MG63 (cell line): ENCODE measurements at regions not wholly inside any gene's neighbourhood (a gene's known extent, or its start where the extent isn't known, plus 50 kb on each side); places are given as distances from the start of the nearest gene placed in this dataset.
"Not testable (repeated sequence)": the region's sequence is repeated elsewhere in the genome, so short reads cannot be mapped to it uniquely, and the experiment has no call there.

Experiments
- DNase-seq: peaks from one replicate; pipeline ENCODE4 v3.0.0-alpha.2; 2020
- H3K27me3 ChIP-seq: fragments of 250-450 bp; sonication (Bioruptor Pico); 2 replicates; pipeline ENCODE4 v1.5.1; 2020; ENCODE audit warnings: mild to moderate bottlenecking, moderate library complexity
- H3K36me3 ChIP-seq: fragments of 250-450 bp; sonication (Bioruptor Pico); 2 replicates; pipeline ENCODE4 v1.5.1; 2020; ENCODE audit warnings: mild to moderate bottlenecking, moderate library complexity
- H3K4me3 ChIP-seq: fragments of 250-450 bp; sonication (Bioruptor Pico); 2 replicates; pipeline ENCODE4 v1.5.1; 2020; ENCODE audit warnings: mild to moderate bottlenecking, moderate library complexity
- H3K9me3 ChIP-seq: fragments of 250-450 bp; sonication (Bioruptor Pico); 2 replicates; pipeline ENCODE4 v1.5.1; 2020; ENCODE audit warnings: mild to moderate bottlenecking, moderate library complexity

DNA sequence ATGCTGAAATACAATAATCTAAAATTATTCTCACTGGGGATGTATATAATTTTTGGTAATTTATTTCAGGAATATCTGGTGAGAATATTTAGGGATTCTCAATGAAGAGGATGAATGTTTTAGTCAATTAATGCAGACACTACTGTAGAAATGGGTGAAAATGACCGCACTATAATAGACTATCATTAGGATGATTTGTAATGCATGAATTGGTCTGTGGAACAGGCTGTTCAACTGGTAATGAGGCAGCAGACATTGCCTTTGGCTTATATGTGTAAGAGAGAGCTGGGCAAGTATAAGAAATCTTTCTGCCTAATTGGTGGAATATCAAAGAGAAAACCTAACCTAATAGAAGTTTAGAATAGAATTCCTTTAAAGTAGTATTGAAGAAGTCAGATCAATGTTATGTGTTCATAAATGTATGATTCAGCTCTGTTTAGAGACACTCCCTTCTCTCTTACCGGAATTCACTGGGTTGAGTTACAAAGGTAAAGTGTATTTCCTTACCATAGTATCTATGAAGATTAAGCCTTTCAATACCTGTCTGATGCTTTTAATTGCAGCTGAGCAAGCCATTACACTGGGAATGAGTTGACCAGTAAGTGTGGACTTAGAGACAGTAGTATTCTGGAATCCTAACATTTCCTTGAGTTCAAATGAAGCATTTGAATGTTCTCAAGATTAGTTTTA lies 274.5 kb downstream of the S1PR1 start:
- Histone ChIP-seq H3K4me3 (no peak overlapping the region), H3K9me3 (no peaks in the 10 kb centered on the region), H3K36me3 (no peaks in the 10 kb centered on the region), H3K27me3 (no peaks in the 10 kb centered on the region)
- no peak for DNase-seq

DNA sequence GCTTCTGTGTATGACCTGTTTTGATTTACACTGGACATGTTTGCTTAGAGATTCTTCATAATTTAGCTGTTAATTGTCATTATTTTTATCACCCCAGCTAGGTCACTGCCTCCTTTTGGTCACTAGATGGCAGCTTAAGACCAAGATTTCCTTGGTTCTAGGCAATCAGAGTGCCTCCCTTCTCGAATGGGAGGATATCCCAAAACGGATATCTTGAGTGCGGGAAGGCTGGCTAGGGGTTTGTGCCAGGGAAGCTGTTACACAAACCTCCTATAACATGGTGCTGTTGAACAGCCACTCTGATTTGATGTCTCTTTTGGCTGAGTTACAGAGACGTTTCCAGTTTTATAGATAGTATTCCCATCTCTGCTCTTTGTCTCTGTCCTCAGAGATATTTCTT lies 283.5 kb downstream of the S1PR1 start:
- no peaks in the 10 kb centered on the region for H3K27me3 ChIP-seq
- no peaks in the 10 kb centered on the region for H3K36me3 ChIP-seq
- DNase-seq: no peak
- no peak overlapping the region for H3K4me3 ChIP-seq
- H3K9me3 ChIP-seq: no peaks in the 10 kb centered on the region

DNA sequence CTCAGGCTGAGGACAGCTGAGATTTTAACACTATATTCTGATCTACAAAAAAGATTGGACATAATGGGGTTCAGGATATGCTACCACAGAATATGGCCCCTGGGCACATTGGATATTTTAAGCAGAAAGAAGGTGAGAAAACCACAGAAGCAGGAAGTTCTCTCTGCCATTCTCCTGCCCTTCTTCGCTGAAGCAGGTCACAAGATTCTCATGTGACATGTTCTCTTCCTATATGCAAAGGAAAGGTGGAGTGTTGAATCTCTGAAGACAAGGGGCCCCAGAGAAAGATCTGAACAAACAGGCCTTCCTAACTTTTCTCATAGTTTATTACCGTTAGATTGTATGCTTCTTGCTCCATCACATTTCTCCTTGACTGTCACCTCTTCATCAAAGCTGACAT lies 285.7 kb downstream of the S1PR1 start:
- no peaks in the 10 kb centered on the region for H3K9me3 ChIP-seq
- no peak overlapping the region for H3K4me3 ChIP-seq
- H3K27me3 ChIP-seq: no peaks in the 10 kb centered on the region
- no peaks in the 10 kb centered on the region for H3K36me3 ChIP-seq
- DNase-seq: no peak

DNA sequence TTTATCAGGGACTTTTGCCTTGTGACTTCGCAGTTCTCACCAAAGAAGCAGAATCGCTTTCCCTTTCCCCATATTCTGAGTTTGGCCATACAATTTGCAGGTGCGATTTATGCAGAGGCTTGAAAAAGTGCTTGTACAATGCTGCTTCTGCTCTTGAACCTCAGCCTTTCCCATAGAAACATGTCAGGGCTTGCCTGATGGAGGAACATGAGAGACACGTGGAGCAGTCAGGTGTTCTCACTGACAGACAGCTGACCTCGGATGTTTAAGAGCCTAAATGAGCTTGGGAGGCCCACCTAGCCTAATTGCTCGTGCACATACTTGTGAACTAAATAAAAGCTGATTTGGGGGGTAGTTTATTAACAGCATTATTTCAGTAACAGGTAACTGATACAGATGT lies 290.0 kb downstream of the S1PR1 start:
- H3K36me3 ChIP-seq: no peaks in the 10 kb centered on the region
- no peaks in the 10 kb centered on the region for H3K9me3 ChIP-seq

DNA sequence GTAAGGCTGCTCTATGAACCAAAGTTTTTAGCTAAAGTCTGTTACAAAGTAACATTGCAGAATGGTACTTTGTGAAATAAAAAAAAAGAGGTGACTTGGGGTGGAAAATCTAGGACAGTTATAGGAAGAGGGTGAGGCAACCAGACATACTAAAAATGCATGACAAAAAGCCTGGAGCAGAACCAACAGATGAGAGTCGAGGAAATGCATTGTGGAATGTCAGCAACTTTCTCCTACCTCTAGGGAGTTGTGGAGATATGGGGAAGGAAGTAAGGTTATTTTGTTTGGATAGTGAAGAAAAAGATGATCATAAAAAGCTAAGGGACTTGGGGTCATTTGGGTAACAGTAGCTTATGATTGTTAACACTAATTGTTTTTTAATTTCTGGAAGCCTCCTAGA lies 295.6 kb downstream of the S1PR1 start:
- no peak for DNase-seq

More for the DNA sequence above, 290.0 kb downstream of the S1PR1 start:
- Histone ChIP-seq H3K4me3 (no peak overlapping the region), H3K27me3 (no peaks in the 10 kb centered on the region)
- no peak for DNase-seq

DNA sequence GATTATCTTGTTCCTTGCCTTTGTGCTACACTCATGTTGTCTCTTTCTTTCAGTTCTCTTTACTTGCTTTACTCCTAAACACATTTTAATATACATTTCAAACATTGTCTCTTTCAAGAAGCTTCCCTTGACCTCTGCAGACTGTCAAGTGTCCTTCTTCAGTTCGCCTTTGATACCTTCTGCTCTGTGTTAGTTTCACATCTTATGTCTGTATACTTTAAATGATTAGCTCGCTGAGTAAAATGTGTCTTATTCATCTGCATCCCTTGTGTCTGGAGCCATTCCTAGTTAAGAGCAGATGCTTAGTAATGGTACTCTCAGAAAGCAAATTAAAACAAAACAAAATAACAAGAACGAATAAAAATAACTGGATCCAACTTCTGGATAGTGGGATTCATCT lies 303.3 kb downstream of the S1PR1 start:
- no peaks in the 10 kb centered on the region for H3K36me3 ChIP-seq
- DNase-seq: no peak
- no peaks in the 10 kb centered on the region for H3K9me3 ChIP-seq
- no peak overlapping the region for H3K4me3 ChIP-seq
- H3K27me3 ChIP-seq: no peaks in the 10 kb centered on the region

More for the DNA sequence above, 295.6 kb downstream of the S1PR1 start:
- H3K4me3 ChIP-seq: no peak overlapping the region
- no peaks in the 10 kb centered on the region for H3K9me3 ChIP-seq
- H3K27me3 ChIP-seq: no peaks in the 10 kb centered on the region
- H3K36me3 ChIP-seq: no peaks in the 10 kb centered on the region

DNA sequence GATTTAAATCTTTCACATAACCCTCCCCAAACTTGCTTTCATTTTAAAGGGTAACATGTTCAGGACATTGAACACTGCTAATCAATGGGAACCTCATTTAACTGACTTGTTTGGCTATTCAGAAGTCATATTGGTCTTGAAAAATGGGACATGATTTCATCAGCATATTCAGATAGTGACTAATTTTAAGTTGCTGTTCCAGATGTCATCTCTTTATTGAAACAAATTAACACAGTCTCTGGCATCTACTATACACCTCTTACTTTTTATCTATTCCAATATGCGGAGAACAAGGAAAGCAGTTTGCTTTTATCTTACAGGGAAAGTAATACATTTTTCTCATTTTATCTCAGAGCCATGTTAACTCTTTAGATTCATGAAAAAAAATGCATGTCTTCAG lies 310.1 kb downstream of the S1PR1 start:
- H3K27me3 ChIP-seq: no peaks in the 10 kb centered on the region
- no peak for DNase-seq

DNA sequence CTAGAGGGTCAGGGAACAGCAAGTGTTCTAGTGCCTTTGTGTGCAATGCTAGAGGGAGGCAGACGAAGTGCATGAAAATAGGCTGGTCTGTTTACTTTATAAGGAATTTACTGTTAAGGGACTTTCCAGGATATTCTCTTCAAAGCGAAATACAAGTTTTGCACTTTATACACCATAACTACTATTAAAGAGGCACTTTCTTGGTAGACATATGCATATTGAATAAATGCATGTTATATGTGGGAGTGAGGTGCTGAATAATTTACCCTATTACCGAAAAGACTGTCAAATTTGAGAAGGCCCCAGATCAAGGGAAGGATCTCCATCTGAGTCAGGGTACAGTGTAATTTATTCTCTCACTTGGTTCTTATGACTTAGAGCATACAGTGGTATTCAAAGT lies 310.5 kb downstream of the S1PR1 start:
- DNase-seq: no peak
- Histone ChIP-seq H3K36me3 (no peaks in the 10 kb centered on the region), H3K27me3 (no peaks in the 10 kb centered on the region), H3K4me3 (no peak overlapping the region), H3K9me3 (no peaks in the 10 kb centered on the region)

More for the DNA sequence above, 310.1 kb downstream of the S1PR1 start:
- H3K4me3 ChIP-seq: no peak overlapping the region
- no peaks in the 10 kb centered on the region for H3K9me3 ChIP-seq
- no peaks in the 10 kb centered on the region for H3K36me3 ChIP-seq

DNA sequence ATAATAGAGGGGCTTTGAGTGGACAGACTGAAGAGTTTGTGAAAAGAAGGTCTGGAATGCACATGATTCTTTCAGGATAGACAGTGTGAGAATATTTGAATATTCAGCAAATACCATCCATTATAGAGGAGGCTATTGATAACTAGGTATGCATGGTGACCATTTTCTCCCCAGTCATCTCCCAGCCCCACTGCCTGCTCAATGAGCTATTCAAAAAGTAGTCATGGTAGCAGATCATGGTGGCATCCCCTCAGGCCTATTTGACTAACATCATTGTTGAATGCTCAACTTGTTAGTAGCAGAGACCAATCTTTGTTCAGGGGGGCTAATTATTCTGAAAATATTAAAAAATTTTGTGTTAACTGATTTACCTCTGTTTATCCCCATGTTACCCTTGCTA lies 311.6 kb downstream of the S1PR1 start:
- no peak overlapping the region for H3K4me3 ChIP-seq

DNA sequence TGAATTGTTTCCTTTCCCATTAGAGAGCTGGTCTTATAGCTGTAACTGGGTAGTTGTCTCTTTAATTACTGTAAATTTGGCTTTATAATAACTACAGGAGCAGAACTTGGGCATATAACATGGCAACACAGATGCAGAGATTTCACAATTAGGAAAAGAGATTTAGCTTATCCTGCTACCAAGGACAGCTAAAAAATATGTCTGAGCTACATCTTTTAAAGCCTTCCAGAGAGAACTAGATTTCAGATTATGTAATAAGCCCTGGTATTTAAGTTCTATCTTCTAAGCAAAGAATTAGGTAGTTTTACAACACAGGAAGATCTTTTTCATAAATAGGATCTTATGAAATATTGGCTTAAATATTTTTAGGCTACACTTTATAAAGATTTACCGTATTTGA lies 313.8 kb downstream of the S1PR1 start:
- H3K36me3 ChIP-seq: no peaks in the 10 kb centered on the region
- H3K9me3 ChIP-seq: no peaks in the 10 kb centered on the region
- H3K27me3 ChIP-seq: no peaks in the 10 kb centered on the region
- DNase-seq: no peak
- H3K4me3 ChIP-seq: no peak overlapping the region

More for the DNA sequence above, 311.6 kb downstream of the S1PR1 start:
- H3K36me3 ChIP-seq: no peaks in the 10 kb centered on the region
- no peaks in the 10 kb centered on the region for H3K27me3 ChIP-seq
- no peak for DNase-seq
- no peaks in the 10 kb centered on the region for H3K9me3 ChIP-seq

DNA sequence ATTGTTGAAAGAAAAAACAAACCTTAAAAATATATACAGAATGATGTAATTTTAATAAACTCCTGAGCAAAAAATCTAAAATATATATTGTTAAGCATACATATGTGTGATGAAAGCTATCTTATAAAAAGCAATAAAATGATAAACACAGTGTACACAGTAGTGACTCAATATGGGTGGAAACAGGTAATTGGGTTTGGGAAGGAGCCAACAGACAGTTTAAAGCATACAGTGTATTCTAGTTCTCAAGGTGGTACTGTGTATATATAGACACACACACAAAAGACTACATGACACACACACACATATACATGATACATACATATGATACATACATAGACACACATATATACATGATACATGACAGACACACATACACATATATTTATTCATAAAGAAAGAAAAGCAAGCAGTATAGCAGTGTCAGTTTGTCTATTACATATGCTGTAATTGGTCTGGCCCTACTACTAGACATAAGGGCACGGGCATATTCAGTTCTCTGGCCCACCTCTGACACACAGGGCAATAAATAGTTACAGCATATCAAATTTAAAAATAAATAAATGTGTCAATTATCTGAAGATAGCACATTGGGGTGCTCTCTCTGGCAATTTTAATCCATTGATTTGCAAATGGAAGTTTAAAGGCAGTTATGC lies 330.2 kb downstream of the S1PR1 start:
- no peak overlapping the region for H3K4me3 ChIP-seq
- no peak for DNase-seq
- H3K27me3 ChIP-seq: no peaks in the 10 kb centered on the region
- H3K9me3 ChIP-seq: no peaks in the 10 kb centered on the region
- no peaks in the 10 kb centered on the region for H3K36me3 ChIP-seq

DNA sequence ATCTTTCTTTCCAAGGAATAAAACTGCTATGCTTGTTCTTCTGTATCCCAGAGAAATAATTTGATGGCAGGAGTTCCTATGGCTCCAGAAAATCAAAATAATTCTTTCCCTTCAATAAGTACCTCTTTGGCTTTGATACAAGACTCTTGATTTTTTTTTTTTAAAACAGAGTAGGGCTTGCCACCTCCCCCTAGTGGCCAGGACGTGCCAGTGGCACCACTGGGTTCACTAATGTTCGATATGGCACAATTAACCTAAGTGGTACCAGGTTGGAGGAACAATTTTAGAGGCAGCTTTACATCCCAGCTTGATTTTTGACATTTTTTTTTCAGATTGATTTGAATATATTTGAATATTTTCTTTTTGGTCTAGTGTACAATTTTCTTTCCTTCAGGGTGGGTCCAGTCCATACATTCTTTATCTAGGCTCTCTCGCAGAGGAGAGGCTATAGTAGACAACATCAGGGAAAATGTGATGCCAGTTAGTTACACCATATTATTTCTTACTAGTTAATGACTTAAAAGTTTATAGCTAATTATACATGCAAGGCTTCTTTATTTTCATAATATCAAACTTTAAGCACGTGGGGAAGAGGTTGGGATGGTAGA lies 330.9 kb downstream of the S1PR1 start:
- Histone ChIP-seq H3K9me3 (no peaks in the 10 kb centered on the region), H3K36me3 (no peaks in the 10 kb centered on the region)
- peak; percentile 19 for DNase-seq

DNA sequence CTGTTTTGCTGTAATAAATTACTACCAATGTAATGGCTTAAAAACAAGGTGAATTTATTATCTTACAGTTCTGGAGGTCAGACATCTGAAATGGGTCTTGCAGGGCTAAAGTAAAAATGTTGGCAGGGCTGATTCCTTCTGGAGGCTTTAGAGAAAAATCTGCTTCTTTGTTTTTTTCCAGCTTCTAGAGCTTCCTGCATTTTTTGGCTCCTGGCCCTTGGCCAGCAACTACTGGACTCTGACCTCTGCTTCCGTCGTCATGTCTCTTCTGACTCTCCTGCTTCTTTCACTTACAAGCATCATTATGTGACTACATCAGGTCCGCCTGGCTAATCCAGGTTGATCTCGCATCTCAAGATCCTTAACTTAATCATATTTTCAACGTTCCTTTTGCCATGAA lies 350.9 kb downstream of the S1PR1 start:
- Histone ChIP-seq H3K36me3 (no peaks in the 10 kb centered on the region), H3K27me3 (no peaks in the 10 kb centered on the region), H3K4me3 (no peak overlapping the region), H3K9me3 (no peaks in the 10 kb centered on the region)
- DNase-seq: no peak

More for the DNA sequence above, 330.9 kb downstream of the S1PR1 start:
- H3K27me3 ChIP-seq: no peaks in the 10 kb centered on the region
- no peak overlapping the region for H3K4me3 ChIP-seq

DNA sequence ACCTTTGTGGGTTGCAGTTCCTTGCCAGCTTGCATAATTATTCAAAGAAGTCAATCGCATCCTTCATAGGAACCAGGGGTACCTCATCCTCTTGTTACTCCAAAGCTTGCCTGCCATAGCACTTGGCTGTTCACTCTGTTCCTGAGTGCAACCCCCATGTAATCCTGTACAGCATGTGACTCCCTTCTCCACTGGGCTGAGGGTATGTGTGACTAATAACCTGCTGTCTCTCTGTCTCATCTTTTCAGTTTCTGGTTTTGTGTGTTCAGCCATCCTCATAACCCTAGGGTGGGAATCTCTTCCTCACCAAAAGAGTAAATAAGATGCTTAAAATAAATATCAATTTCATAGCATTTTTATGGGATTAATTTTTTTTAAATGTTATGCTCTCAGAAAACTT lies 351.9 kb downstream of the S1PR1 start:
- Histone ChIP-seq H3K27me3 (no peaks in the 10 kb centered on the region), H3K36me3 (no peaks in the 10 kb centered on the region), H3K4me3 (no peak overlapping the region), H3K9me3 (no peaks in the 10 kb centered on the region)
- DNase-seq: no peak

DNA sequence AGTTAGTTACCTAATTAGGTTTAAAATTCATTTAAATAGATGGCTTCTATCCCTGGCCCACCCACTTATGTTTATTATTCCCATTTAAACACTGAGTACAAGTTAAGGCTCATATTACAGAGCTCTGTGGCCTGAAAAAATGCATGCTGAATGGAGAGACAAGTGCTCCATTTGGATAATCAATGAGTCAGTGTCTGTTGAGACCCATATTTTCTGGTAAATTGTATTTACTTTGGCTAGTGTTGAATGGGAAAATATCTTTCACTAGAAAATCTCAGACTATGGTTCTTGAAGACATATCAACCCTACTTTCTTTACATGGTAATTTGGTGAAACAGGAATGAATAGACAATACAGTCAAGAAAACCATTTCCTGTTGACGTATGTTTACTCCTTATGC lies 356.0 kb downstream of the S1PR1 start:
- no peak for DNase-seq
- H3K9me3 ChIP-seq: no peaks in the 10 kb centered on the region
- H3K27me3 ChIP-seq: no peaks in the 10 kb centered on the region
- no peak overlapping the region for H3K4me3 ChIP-seq
- no peaks in the 10 kb centered on the region for H3K36me3 ChIP-seq

DNA sequence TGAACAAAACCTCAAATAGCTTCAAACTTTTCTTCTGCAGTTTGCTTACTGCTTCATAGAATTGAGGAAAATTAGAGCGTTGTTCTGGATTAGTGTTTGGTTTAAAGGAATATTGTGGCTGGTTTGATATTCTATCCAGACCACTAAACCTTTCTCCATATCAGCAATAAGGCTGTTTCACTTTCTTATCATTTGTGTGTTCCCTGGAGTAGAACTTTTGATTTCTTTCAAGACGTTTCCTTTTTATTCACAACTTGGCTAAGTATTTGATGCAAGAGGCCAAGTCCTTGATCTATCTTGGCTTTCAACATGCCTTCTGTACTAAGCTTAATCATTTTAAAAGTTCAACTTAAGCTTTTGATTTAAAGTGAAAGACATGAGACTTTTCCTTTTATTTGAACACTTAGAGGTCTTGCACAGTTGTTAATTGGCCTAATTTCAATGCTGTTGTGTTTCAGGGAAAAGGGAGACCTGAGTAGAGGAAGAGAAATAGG lies 359.1 kb downstream of the S1PR1 start:
- H3K36me3 ChIP-seq: no peaks in the 10 kb centered on the region
- H3K27me3 ChIP-seq: no peaks in the 10 kb centered on the region
- no peak overlapping the region for H3K4me3 ChIP-seq
- no peak for DNase-seq
- no peaks in the 10 kb centered on the region for H3K9me3 ChIP-seq

DNA sequence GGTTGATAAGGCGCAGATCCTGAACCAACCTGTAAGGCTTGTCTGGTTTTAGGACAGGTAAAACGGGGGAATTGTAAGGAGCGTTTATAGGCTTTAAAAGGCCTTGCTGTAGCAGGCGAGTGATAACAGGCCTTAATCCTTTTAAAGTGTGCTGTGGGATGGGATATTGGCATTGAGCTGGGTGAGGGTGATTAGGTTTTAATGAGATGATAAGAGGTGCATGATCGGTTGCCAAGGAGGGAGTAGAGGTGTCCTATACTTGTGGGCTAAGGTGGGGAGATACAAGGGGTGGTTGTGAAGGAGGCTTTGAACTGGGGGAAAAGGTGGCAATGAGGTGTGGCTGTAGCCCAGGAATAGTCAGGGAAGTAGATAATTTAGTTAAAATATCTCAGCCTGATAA lies 363.8 kb downstream of the S1PR1 start:
- DNase-seq, H3K27me3 ChIP-seq, H3K4me3 ChIP-seq: not testable (repeated sequence)

DNA sequence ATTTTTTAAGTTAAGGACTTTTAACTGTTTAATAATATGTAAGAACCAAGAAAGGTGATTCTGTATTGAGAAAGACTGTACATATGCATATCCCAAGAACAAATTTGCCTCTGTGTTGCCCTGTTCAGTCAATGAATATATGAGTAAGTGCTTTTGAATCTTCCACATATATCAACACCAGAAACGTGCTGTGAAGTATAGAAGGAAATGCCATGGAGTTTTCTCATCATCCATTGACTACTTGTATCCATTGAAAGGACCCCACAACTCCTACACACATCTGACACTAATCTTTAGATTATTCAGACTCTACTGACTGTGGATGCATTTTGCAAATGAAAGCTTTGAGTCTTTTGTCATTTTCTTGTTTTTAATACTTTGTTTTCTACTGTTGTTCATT lies 366.9 kb downstream of the S1PR1 start:
- DNase-seq: no peak
- Histone ChIP-seq H3K9me3 (no peaks in the 10 kb centered on the region), H3K36me3 (no peaks in the 10 kb centered on the region), H3K4me3 (no peak overlapping the region), H3K27me3 (no peaks in the 10 kb centered on the region)

More for the DNA sequence above, 363.8 kb downstream of the S1PR1 start:
- H3K36me3 ChIP-seq, H3K9me3 ChIP-seq: not testable (repeated sequence)
